PC-3 (cell line): ENCODE measurements at regions not wholly inside any gene's neighbourhood (a gene's known extent, or its start where the extent isn't known, plus 50 kb on each side); places are given as distances from the start of the nearest gene placed in this dataset.

Experiments
- CTCF ChIP-seq: fragments of 300-600 bp; sonication (generic); conservative IDR thresholded peaks from 2 replicates; pipeline ENCODE4 v1.5.1; 2017; ENCODE audit warnings: antibody characterized with exemption, low read depth, mild to moderate bottlenecking, low read length
- EZH2 ChIP-seq: fragments of 300-600 bp; sonication (generic); IDR thresholded peaks from one replicate; pipeline ENCODE4 v1.6.1; 2017; ENCODE audit warnings: antibody characterized with exemption, mild to moderate bottlenecking, low read length; ENCODE audit not compliant: unreplicated experiment
- EZH2phosphoT487 ChIP-seq: fragments of 300-600 bp; sonication (generic); IDR thresholded peaks from 2 replicates; pipeline ENCODE4 v1.6.1; 2018; ENCODE audit warnings: mild to moderate bottlenecking, antibody characterized with exemption, low read length, borderline replicate concordance

GRCh38 chr16:82282662-82283061 lies 112.6 kb upstream of the MPHOSPH6 start:
- TF ChIP-seq EZH2 (no peak), CTCF (no peak), EZH2phosphoT487 (no peak)
